Renal cortical epithelial cell (primary cell): ENCODE measurements at regions not wholly inside any gene's neighbourhood (a gene's known extent, or its start where the extent isn't known, plus 50 kb on each side); places are given as distances from the start of the nearest gene placed in this dataset.
"Not testable (repeated sequence)": the region's sequence is repeated elsewhere in the genome, so short reads cannot be mapped to it uniquely, and the experiment has no call there.

ENCODE experiments used
- DNase-seq: peaks from one replicate; pipeline ENCODE4 v3.0.0-alpha.2; 2011; ENCODE audit warnings: low read depth

- DNase-seq: no peak
These were observed 55.5 kb downstream of the PRR15 start for GRCh38 chr7:29619111-29619510.

DNA sequence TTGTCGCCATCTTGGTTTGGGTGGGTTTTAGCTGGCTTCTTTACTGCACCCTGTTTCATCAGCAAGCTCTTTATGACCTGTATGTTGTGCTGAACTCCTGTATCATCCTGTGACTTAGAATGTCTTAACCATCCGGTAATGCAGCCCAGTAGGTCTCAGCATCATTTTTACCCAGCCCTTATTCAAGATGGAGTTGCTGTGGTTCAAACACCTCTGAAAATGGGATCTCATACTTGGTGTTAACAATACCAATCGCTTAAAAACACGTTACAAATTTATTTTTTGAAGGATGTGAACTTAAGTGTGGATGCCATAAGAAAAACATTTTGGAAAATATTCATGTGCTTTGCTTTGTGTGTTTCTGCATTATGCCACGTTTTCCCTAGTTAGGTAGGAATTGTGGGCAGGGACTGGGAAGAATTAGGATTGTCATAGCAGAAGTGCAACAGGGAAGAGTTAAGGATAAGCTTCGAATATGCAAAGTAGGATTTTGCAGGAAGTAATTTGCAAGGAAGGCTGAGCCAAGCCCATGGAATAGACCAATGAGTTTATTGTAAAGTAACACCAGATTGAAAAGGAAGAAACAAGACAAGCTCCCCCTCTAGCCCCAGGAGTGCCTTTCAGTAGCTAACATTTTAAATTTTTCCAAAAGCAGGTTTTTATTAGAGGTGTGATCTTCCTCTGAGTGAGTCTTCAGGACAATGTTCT, 56.4 kb downstream of the PRR15 start:
- no peak for DNase-seq

DNA sequence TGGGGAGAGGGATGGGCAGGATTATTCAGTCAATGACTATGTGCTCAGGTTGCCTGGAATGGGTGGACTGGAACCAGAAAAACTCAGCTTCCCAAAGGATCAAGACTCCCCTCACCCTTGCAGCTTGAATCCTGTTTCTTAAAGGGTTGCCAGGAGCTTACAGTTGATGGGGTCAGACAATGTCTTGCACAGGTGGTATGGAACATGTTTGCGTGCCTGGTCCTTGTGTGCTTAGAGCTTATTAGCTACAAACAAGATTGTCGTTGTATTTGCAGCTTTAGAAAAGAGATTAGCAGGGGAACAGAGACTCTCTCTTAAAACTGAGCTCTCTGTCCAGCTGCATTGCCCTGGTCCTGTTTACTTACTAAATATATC, 56.9 kb downstream of the PRR15 start:
- no peak for DNase-seq

- DNase-seq: peak; percentile 93
These were observed 59.0 kb downstream of the PRR15 start for GRCh38 chr7:29622335-29623265.

DNA sequence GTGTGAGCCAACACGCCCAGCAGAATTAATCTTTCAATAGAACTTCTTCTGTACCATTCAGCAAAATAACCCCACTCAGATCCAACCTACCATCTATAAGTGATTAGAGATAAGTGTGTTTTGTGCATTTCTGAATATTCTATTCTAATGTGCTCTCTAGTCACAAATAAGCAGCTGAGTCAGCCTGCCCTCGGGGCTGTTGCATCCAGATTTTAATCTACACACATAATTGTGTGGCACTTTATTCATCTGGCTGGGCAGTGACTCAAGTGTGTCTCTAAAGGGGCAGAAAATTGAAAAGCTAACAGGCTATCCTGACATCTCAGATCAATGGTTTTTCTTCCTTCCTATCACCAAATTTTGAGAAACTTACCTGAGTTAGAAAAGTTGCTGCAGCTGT, 60.3 kb downstream of the PRR15 start:
- DNase-seq: peak; percentile 40

GRCh38 chr7:29626730-29627129, 63.1 kb downstream of the PRR15 start:
- peak; percentile 31 for DNase-seq

- no peak for DNase-seq
These were observed 64.0 kb downstream of the PRR15 start for GRCh38 chr7:29627631-29628030.

- DNase-seq: no peak
These were observed 65.9 kb downstream of the PRR15 start for GRCh38 chr7:29629507-29629906.

DNA sequence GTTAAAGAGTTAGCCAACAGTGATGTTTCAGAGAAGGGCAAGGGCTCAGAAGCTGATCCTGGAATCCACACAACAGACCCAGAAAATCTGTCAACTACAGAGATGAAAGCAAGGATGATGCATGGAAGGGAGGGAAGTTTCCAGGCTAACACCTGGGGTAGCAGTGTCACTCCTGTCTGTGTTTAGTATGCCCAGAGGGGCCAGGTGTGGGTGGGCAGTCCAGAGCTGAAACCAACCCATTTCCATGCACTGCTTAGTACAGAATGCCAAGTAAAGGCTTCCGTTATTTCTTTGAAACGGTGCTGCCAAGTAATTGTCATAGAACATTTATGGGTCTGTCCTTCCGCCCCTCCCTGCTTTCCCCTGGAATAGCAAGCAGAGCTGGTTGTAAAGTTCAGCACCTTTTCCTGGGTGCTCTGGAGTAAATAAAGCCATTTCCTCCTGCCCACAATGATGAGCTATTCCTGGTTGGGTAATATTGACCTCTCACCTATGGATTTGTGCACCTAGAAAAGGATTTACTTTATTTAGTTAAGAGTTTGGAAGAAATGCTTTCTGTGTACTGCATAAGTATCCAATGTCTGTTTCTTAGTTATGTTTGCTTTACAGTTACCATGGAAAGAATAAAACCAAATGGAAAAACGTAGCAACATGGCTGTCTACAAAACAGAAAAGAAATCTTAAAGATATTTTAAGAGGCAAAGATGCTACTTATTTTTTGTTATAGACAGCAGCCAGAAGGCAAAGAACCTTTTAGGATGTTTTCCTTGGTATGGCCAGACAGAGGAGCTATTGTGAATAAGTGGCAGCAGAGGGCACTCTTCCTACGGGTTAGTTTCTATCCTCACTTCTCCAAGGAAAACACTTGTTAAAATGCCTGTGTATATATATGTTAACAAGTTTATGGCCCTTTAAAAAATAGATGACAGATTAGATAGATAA, 71.7 kb downstream of the PRR15 start:
- peak; percentile 56 for DNase-seq

- DNase-seq: no peak
These were observed 72.3 kb downstream of the PRR15 start for GRCh38 chr7:29636009-29636351.

- DNase-seq: no peak
These were observed 73.7 kb downstream of the PRR15 start for GRCh38 chr7:29637374-29637773.

DNA sequence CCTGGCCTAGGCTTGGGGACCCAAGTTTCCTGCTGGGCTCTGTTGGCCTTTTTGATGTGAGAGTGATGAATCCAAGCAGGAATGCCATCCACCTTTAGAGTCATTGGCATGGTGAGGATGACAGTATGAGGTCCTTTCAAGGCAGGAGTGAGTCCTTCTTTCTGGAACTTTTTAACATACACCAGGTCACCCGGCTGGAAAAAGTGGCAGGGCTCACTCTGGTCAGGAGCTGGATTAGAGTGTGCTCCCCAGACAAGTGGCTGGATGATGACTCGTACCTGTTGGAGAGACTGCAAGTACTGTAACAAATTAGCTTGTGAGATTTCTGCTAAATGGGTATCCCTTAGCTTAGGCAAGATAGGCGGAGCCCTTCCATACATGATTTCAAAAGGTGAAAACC, 75.2 kb downstream of the PRR15 start:
- DNase-seq: peak; percentile 23

GRCh38 chr7:29639386-29639785, 75.8 kb downstream of the PRR15 start:
- no peak for DNase-seq

- no peak for DNase-seq
These were observed 76.4 kb downstream of the PRR15 start for GRCh38 chr7:29639886-29640595.

DNA sequence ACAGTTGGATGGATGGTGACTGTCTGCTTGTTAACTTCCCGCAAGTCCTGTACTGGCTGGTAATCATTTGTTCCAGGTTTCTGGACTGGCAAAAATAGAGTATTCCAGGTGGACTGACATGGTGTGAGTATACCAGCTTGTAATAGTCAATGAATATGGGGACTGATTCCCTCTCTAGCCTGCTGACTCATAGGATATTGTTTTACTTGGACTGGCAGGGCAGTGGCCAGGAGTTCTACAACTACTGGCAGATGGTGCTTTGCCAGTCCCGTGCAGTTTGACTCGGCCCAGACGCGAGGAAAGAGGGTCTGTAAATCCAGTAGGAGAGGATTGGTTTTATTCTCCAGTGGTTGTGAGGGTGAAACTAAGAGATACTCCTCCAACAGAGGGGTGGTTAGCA, 78.0 kb downstream of the PRR15 start:
- DNase-seq: peak; percentile 35

- DNase-seq: no peak
These were observed 79.0 kb downstream of the PRR15 start for GRCh38 chr7:29642494-29643155.

- DNase-seq: not testable (repeated sequence)
These were observed 82.5 kb downstream of the PRR15 start for GRCh38 chr7:29646116-29646515.

DNA sequence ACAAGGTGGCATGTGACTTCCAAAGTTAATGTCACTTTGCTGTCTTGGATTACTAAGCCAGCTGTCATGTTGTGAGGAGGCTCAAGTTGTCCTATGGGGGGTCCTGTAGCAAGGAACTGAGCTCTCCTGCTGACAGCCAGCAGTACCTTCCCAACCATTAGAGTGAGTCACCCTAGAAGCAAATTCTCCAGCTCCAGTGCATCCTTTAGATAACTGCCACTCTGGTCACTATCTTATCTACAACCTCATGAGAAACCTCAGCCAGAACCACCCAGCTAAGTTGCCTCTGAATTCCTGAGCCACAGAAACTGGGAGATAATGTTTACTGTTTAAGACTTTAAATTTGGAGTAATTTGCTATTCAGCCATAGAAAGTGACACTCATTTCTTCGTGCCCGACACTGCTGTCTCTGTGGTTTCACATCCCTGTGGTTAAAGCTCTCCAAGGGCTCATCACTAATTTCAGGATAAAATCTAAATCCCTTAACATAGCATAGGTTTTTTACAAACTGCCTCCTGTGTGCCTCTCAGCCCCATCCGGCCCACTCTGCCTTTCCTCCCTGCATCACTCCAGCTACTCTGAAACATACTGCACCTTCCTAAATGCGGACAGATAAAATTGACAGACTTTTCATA, 83.5 kb downstream of the PRR15 start:
- no peak for DNase-seq

- not testable (repeated sequence) for DNase-seq
These were observed 84.1 kb downstream of the PRR15 start for GRCh38 chr7:29647691-29648210.

GRCh38 chr7:29649028-29649716, 85.5 kb downstream of the PRR15 start:
- DNase-seq: no peak
